ENCODE measurements at regions not wholly inside any gene's neighbourhood (a gene's known extent, or its start where the extent isn't known, plus 50 kb on each side); places are given as distances from the start of the nearest gene placed in this dataset.

- TF ChIP-seq, protein P1, sequence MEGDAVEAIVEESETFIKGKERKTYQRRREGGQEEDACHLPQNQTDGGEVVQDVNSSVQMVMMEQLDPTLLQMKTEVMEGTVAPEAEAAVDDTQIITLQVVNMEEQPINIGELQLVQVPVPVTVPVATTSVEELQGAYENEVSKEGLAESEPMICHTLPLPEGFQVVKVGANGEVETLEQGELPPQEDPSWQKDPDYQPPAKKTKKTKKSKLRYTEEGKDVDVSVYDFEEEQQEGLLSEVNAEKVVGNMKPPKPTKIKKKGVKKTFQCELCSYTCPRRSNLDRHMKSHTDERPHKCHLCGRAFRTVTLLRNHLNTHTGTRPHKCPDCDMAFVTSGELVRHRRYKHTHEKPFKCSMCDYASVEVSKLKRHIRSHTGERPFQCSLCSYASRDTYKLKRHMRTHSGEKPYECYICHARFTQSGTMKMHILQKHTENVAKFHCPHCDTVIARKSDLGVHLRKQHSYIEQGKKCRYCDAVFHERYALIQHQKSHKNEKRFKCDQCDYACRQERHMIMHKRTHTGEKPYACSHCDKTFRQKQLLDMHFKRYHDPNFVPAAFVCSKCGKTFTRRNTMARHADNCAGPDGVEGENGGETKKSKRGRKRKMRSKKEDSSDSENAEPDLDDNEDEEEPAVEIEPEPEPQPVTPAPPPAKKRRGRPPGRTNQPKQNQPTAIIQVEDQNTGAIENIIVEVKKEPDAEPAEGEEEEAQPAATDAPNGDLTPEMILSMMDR (IDR thresholded peaks at IDR 0.05), result no peak
- no peak for TF ChIP-seq POLR2A (IDR thresholded peaks at IDR 0.05)
Observed at GRCh38 chr15:94110476-94111130, 120.8 kb upstream of the MCTP2 start.
